HG02678 (cell line): ENCODE measurements at regions not wholly inside any gene's neighbourhood (a gene's known extent, or its start where the extent isn't known, plus 50 kb on each side); places are given as distances from the start of the nearest gene placed in this dataset.

Source experiments
- ATAC-seq: cut with Tn5 transposase; IDR thresholded peaks from one replicate; pipeline ENCODE4 v1.9.1; 2021; ENCODE audit warnings: mild to moderate bottlenecking, moderate library complexity; ENCODE audit not compliant: unreplicated experiment

DNA sequence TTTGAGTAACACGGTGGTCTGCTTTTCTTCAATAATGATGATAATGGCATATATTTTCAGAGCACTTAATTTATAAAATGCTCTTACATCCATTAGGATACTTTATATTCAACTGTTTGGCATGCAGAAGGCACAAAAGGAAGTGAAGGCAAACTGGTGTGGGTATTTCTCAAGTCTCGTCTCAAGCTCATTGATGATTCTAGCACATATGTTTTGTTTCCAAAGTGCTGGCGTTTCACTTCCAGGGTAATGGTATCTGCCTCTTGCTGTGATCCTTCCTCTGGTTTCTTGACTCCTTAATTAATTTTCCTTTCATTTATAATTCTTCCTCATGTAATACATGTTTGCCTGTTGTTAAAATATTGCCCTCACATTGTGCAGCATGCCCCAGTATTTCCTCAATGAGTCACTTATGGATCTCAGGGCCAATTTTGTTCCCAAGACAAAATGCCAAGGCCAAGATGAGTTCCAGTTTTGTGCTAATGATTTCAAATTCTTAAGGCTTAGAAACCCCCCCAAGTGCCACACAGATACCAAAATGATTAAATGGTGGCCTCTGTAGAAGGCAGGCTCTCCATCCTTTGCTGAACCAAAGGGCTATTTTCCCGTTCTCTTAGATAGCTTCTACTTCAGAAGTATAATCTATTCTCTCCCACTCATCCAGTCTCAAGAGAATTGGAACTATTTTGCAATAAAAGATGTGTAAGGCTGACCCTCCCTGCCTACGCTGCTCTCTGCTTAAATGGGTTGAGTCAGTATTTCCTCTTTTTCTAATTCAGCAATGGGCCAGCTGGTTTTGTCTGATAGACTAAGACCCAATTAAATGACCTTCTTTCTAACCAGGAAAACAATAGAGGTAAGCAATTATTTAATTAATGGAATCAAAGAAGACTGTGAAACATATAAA is 171.2 kb downstream of the ZNF365 start:
- ATAC-seq = no peak

DNA sequence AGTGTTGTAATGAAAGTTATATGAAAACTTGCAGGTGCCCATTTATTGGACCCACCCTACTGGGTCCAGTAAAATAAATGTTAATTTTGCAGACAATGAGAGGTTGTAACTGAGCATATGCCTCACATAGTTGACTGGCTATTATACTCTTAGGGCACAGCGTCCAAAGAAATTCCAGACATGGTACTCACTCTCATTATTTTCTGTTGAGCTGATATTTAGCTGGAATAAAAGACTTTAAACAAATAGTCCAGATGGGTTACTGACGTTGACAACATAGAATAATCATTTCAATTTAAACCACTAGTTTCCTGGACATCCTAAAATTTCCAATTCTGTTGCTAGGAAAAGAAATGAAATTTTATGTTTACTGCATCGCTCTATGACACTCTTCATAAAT is 174.5 kb downstream of the ZNF365 start:
- no peak for ATAC-seq

DNA sequence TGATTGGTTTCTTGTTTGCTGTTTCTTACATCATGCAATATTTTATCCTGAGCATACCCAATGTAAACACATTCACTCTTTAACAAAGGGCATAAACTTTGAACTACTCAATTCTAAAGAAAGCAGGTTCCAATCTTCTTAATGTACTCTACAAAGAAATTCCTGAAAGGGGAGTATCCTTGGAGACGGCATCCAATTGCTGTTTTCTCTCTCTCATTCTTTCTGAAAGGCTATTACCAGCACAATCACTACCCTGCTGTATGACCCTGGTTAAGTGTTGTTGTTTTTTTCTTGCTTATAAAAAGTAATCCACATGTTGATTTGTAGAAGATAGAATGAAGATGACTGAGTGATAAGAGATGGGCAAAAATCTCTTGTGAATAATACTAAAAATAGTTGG is 176.0 kb downstream of the ZNF365 start:
- no peak for ATAC-seq

DNA sequence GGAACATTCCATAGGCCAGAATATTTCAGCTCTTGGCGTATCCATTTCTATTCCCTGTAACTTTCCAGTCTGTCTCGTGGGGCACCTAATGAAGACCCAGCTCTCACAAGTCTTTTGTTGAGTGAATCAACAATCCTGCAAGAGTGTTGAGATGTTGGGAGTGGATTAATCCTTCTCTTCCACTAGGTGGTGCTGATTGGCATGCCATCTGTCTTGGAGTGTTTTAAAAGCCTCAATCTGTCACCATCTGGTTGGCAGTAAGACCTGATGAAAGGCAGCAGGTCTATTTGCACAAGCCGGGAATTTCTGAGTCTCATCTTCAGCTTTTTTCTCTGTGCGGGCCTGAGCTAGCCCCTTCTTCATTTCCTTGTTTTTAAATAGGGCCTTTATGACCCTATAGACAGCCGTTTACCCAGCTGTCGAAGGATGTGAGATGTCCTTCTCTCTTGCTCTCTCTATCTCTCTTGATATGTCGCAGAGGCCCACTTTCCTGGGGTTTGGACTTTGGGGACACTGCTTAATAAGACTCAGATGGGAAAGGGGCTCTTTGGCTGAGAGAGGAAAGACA is 180.5 kb downstream of the ZNF365 start:
- peak; percentile 79 for ATAC-seq

DNA sequence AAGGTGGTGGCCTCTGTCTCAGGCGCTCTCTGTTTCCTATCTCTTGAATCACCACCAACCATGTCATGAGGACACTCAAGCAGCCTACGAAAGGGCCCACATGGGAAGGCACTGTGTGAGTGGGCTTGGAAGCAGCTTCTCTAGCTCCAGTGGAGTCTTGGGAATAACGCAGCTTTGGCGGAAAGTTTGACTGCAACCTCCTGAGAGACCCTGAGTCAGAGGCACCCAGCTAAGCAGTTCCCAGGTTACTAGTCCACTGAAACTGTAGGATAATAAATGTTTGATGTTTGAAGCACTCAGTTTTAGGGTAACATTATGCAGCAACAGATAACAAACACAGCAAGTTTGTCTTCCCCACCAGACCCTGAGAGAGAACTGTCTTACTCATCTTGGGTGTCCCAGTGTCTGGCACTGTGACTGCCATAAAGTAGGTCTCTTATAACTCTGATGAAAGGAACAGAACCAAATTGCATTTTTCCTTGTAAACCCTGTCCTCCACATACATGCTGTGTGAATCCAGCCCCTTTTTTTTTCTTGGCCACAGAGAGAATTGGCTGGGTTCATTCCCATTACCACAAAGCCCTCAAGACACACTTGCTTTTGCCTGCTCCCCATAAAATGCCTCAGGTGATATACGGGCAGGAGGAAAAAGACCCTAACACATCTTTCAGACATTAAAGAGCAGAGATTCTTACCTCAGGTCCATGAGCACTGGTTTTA is 185.5 kb downstream of the ZNF365 start:
- ATAC-seq = no peak

DNA sequence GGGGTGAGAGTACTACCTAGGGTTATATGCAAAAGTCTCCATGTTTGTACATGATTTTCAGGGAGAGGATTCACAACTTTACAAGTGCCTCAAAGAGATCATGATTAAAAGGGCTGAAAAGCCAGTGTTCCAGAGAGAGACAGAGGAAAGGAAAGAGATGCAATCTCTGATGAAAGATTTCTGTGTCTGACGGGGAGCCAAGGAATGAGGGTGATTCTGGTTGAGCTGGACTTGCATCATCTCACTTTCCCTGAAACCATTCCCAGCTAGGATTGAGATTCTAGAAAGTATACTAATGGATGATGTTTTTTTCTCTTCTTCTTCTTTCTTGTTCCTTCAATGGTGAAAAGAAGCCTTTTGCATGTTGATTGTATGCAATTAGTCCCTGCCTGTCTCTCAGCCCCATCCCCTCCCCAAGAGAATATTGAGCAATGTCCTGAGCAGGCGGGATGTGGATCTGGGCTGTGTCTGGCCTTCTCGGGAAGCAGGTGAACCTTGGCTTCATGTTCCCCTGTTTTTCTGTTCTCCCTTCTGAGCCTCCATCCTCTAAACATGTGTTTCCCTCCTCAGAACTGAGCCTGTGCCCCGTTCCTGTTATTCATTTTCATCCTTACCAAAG is 186.1 kb downstream of the ZNF365 start:
- no peak for ATAC-seq

DNA sequence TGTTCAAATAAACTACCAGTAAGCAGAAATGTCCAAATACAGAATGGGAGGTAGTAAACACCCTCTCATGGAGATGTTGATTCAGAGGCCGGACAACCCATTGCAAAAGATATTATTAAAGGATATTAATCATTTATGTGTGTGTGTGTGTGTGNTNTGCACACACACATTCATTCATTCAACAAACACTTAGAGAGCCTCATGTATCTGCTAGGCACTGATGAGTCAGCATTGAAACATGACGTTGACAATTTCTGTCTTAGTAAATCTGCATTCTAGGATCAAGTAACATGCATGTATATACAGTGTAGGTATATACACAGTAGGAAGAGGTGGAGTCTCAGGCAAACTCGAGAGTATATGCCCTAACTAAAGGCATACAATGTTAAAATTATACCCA is 187.0 kb downstream of the ZNF365 start:
- ATAC-seq = no peak

DNA sequence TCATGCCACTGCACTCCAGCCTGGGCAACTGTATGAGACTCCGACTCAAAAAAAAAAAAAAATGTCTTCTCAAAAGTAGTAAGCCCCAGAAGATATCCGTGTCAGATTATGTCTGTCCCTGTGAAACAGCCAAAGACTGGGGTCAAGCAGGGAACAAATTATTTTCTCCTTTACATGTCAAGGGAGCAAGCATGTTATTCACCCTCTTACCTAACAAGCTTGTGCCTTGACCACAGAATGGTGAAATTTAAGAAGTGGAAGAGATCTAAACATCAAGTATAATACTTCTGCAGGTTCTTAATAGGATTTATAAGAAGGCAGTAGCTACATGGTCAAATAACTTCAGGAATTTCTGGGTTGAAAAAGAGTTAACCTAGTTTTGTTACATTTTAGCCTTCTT is 187.9 kb downstream of the ZNF365 start:
- ATAC-seq = no peak

DNA sequence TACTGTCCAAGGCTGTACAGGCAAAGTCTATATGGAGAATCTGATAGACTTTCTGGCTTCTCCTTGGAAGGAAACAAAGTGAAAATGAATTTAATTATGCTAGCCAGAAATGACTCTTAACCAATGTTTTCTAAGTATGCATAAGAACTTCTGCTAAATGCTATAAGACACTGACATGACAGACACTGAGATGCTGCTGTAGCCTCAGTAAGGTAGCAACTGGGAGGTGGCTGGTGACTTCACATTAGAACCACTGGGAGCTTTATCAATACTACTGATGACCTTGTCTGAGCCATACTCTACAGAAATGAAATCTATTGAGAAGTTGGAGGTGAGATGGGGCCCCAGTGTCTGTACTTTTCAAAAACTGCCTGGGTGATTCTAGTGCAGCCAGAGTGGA is 188.6 kb downstream of the ZNF365 start:
- no peak for ATAC-seq

DNA sequence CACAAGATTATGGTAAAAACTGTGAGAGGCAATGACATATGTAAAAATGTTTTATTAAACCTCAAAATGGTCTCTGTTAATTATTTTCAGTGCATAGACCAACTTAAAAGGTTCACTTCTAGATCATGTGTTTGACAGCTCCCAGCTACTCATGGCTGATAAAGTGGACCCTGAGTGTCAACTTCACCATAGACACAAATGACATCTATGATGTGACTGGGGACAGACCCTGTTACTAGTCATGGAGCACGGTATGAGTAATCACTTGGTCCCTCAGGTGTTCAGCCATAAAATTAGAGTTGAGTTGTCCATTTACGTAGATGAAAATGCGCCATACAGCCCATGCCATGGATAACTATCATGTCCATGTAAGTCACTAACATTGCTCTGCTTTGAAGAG is 199.8 kb downstream of the ZNF365 start:
- no peak for ATAC-seq

DNA sequence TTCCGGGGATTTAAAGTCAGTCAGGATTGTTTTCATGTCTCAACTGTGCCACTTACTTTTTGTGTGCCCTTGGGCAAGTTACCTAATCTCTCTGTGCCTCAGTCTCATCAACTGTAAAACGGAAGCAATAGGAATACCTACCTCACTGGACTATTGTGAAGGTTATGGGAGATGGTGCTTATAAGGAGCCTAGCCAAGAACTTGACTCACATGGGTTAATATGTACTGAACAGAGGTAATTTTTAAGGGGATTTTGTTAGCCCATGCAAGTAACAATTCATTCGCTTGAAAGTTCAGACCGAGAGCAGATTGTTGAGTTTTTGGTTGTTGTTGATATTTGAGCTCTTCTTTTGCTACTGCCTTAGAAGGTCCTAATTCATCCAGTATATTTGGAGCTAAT is 202.9 kb downstream of the ZNF365 start:
- ATAC-seq = no peak

DNA sequence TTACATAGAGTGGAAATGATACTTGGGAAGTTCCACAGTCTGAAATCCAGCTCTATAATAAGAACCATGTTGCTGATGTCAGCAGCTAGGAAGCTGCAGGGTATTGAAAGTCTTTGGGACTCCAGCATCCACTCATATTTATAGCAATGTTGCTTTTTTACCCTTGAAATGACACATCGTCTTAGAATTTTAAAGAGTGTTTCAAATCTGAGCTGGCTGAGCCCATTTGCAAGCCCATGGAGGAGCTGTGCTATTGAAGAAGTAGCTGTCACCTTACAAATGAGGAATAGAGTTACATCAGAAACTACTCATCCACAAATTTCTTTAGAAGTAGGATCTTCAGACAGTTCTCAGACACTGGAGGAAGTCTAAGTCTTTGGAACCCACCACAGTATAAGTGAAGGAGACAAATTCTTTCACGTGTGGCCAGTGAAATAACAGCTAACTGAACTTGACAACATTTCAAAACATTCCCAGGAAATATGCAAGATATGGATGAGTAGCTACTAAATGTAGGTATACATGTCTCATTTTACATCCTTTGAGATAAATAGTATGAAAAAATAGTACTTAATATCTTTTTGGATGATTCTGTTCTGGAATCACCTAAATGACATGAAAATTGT is 203.6 kb downstream of the ZNF365 start:
- no peak for ATAC-seq

DNA sequence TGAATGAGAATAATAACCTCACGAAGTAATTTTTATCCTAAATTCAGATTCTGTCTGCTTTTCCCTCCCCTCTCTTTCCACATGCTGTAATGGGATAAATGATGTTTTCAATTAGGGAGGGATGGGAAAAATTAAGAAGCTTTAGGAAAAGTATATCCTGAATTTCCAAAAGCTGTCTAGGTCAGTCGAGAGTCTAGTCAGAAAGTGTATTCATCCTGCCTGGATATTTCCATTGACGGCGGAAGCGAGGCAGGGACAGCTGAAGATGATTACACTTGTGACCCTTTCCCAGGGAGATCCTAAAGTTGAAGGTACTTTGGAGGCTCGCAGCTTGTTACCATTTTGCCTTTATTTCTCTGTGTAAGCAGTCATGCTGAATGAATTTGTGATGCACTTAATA is 204.1 kb downstream of the ZNF365 start:
- ATAC-seq = no peak

DNA sequence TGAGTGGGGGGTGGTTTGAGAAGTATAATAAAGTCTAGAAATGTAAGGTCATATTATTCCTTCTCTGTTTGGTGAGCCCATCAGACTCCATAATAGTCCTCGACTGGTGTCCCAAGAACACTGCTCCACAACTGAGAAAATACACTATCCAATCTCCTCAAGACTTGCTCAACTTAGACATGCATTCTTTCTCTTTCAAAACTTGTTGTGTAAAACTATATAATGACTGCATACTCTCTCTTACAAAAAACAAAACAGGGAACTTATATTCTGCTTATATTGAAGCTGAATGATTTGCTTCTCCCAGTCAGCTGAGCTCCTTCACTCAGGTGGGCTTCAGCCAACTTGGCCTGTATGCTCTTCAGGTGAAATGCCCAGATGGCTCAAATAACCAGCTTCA is 204.7 kb downstream of the ZNF365 start:
- ATAC-seq = no peak

DNA sequence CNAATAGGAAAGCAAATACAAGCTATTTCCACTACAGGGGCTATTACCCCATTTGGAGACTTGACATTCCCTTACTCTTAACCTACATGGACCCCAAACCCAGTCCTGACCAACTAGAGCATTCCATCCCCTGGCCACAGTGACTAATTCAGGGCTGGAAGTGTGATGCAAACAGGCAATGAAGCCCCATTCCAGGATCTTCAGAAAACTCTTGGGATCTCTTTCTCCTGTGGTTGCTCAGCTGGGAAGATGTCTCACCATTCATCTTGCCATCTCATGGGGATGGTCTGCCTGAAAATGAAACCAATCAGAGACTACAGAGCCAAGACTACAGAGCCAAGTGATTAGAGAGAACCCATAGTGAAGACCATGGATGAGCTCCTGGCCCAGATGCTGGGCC is 206.2 kb downstream of the ZNF365 start:
- no peak for ATAC-seq

DNA sequence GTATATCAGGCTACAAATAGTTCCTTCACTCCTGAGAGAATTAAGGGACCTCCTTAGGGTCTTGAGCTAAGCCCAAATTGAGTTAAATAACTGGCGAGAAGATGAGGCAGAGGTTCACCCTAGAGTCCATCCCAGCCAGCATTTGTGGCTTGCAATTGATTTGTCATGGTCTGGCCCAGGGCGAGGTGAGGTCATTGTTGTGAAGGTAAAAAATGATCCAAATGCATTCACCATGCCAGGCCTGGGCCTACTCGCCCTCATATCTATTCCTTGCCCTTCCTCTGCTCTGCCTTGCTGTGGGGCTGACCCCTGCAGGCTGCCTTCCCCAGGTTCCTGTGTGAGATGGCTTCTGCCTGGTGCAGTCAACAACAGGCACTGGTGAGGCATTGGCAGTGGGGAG is 207.2 kb downstream of the ZNF365 start:
- ATAC-seq = no peak

DNA sequence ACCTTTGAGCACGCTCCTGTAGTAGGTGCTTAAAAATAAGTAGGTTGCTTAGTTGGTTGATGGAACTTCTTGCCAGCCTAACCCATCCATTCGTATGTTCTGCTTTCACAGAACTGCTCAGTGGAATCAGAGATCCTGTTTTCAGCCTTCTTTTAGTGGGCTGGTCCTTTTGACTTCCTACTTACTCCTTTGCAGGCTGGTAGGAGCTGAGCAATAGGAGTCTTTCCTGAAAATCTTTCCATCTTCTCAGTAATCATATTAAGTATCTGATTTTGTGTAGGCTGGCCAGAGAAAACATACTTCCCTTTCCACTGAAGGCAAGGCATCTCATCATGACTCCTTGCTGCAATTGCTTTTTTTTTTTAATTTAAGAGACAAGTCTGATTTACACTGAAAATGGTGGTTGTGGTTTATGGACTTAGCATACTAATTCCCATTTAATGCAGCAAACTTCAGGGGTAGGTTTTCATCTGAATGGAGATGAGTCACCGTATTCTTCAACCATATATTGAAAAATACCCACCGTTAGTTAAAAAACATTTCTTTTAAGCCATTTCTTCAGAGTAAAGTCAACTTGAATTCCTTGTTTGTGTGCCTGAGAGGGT is 208.0 kb downstream of the ZNF365 start:
- no peak for ATAC-seq

DNA sequence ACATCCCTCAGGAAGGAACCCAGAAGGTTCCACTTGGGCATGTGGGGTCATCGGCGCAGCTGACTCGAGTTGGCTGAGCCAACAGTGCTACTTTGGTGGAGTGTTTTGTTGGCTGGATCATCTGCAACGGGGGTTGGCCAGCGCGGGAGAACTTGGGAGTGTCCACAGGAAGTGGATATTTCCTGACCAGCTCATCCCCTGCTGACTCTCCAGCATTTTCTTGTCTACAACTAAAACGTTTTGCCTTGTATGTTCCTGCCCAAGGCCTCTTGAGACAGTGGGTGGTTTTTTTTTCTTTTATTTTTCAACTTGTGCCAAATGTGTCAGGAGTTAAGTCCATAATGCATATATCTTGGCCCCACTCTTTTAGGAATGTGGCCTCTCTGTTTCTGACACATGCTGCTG is 208.6 kb downstream of the ZNF365 start:
- ATAC-seq = no peak

DNA sequence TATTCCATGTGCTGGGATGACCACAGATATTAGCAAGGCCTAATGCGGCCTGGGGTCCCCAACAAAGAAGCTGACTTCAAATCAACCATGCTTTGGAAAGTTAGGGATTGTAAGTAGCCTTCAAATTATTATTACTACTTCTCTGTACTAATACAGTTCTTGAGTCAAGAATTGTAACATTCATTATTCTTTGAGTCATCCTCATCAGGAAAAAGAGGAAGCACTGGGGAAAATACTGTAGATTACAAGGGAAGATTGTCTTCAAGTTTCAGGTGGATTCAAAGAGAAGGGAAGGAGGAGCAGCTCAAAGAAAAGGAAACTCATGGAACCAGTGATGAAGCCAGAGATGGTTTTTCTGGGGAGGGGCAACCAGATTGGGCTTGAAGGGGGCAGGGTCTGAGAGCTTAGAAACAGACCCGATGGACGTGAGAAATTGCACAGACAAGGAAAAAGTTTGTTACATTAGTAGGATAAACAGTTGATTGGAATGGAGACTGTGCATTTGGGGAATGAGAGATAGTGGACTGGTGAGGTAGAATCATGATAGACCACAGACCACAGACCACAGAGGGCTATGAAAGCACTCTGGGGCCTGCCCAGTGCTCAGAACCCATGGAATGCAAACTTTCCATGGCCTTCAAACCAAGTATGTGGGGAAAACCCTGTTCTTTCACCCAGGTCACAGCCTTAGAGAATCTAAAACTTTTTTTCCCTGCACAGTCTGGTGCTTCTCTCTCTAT is 209.9 kb downstream of the ZNF365 start:
- peak; percentile 53 for ATAC-seq

DNA sequence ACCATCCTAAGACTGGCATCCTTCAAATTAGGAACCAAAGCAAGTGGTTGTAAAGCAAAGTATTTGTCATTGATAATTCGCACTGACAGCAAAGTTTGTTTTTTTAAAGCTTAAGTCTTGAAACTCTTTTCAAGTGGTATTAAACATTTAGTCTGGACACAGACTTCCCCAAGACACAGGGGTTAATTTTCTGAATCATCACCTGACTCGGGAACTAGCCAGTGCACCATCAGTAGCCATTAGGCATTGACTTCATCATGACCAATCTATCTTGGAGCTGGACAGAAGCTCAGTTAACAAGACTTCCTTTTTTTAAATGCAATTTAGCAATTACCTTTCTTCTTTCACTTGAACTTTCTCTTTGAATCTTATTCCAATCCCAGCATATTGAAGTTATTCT is 210.6 kb downstream of the ZNF365 start:
- no peak for ATAC-seq
